Upper lobe of left lung (tissue), 4 donors: ENCODE measurements at regions not wholly inside any gene's neighbourhood (a gene's known extent, or its start where the extent isn't known, plus 50 kb on each side); places are given as distances from the start of the nearest gene placed in this dataset.

Experiments
- CTCF ChIP-seq, 6 experiments: fragments of 450-650 bp in 4 of 6; fragments of 200-600 bp in 2 of 6; sonication (generic) in 2 of 6; IDR thresholded peaks; one replicate each; pipeline ENCODE4 v1.5.1; 2016 to 2019; ENCODE audit warnings: antibody characterized with exemption in 6 of 6
- POLR2A ChIP-seq, 4 donors: fragments of 450-650 bp; IDR thresholded peaks; one replicate each; pipeline ENCODE4 v1.5.1; 2016 to 2017; ENCODE audit warnings: antibody characterized with exemption in 4 of 4, mild to moderate bottlenecking in 2 of 4
- POLR2AphosphoS5 ChIP-seq, 2 donors: sonication (generic); formaldehyde crosslinking; IDR thresholded peaks; one replicate each; pipeline ENCODE4 v1.5.1; 2017; ENCODE audit warnings: antibody characterized with exemption in 2 of 2

- TF ChIP-seq CTCF (IDR thresholded peaks at IDR 0.05): no peak
- TF ChIP-seq POLR2AphosphoS5 (IDR thresholded peaks at IDR 0.05): no peak
- no peak for TF ChIP-seq POLR2A (IDR thresholded peaks at IDR 0.05)
These were observed 157.8 kb upstream of the TTC29 start for GRCh38 chr4:147103403-147103946.
